ENCODE measurements at regions not wholly inside any gene's neighbourhood (a gene's known extent, or its start where the extent isn't known, plus 50 kb on each side); places are given as distances from the start of the nearest gene placed in this dataset.
A peak's percentile ranks its signal among the peaks of the same experiment; 100 is the strongest.

GRCh38 chr6:160926281-160927276 lies 65.0 kb upstream of the MAP3K4 start:
- peaks cover 0 to 11% (median 10%) of the 10 kb centered on the region in 5 donors for H3K4me1 ChIP-seq (ENCODE audit: control insufficient read depth in 5 of 5, insufficient read depth in 5 of 5, low read length in 5 of 5)
- H3K4me3 ChIP-seq (ENCODE audit: low read depth in 1 of 5, low read length in 5 of 5): no peak overlapping the region
- no peak overlapping the region for H3K27ac ChIP-seq (ENCODE audit: low read depth, low read length)
- no peaks in the 10 kb centered on the region for H3K36me3 ChIP-seq (ENCODE audit: control insufficient read depth in 5 of 5, insufficient read depth in 5 of 5, low read length in 5 of 5)
- H3K9ac ChIP-seq (ENCODE audit: low read length in 5 of 5): no peak overlapping the region
- H3K9me3 ChIP-seq (ENCODE audit: control insufficient read depth in 5 of 5, low read length in 5 of 5): no peaks in the 10 kb centered on the region
- H3K27me3 ChIP-seq (ENCODE audit: control insufficient read depth in 5 of 5, insufficient read depth in 4 of 5, low read length in 5 of 5): peaks cover 0 to 13% (median 5%) of the 10 kb centered on the region in 5 donors

GRCh38 chr6:160927416-160927815 lies 64.2 kb upstream of the MAP3K4 start:
- Histone ChIP-seq H3K27ac (ENCODE audit: low read depth, low read length) (no peak overlapping the region), H3K9me3 (ENCODE audit: control insufficient read depth in 5 of 5, low read length in 5 of 5) (no peaks in the 10 kb centered on the region), H3K36me3 (ENCODE audit: control insufficient read depth in 5 of 5, insufficient read depth in 5 of 5, low read length in 5 of 5) (no peaks in the 10 kb centered on the region), H3K9ac (ENCODE audit: low read length in 5 of 5) (no peak overlapping the region), H3K27me3 (ENCODE audit: control insufficient read depth in 5 of 5, insufficient read depth in 4 of 5, low read length in 5 of 5) (peaks cover 0 to 13% (median 5%) of the 10 kb centered on the region in 5 donors), H3K4me1 (ENCODE audit: control insufficient read depth in 5 of 5, insufficient read depth in 5 of 5, low read length in 5 of 5) (peaks cover 0 to 11% (median 10%) of the 10 kb centered on the region in 5 donors), H3K4me3 (ENCODE audit: low read depth in 1 of 5, low read length in 5 of 5) (no peak overlapping the region)

- Histone ChIP-seq H3K27ac (ENCODE audit: low read depth, low read length) (no peak overlapping the region), H3K4me3 (ENCODE audit: low read depth in 1 of 5, low read length in 5 of 5) (no peak overlapping the region), H3K36me3 (ENCODE audit: control insufficient read depth in 5 of 5, insufficient read depth in 5 of 5, low read length in 5 of 5) (no peaks in the 10 kb centered on the region), H3K9me3 (ENCODE audit: control insufficient read depth in 5 of 5, low read length in 5 of 5) (no peaks in the 10 kb centered on the region), H3K9ac (ENCODE audit: low read length in 5 of 5) (no peak overlapping the region), H3K27me3 (ENCODE audit: control insufficient read depth in 5 of 5, insufficient read depth in 4 of 5, low read length in 5 of 5) (peaks cover 0 to 13% (median 5%) of the 10 kb centered on the region in 5 donors), H3K4me1 (ENCODE audit: control insufficient read depth in 5 of 5, insufficient read depth in 5 of 5, low read length in 5 of 5) (peaks cover 0 to 11% (median 10%) of the 10 kb centered on the region in 5 donors)
Observed at GRCh38 chr6:160929361-160929760, 62.2 kb upstream of the MAP3K4 start.

GRCh38 chr6:160929831-160930230 lies 61.7 kb upstream of the MAP3K4 start:
- H3K36me3 ChIP-seq (ENCODE audit: control insufficient read depth in 5 of 5, insufficient read depth in 5 of 5, low read length in 5 of 5): no peaks in the 10 kb centered on the region
- no peaks in the 10 kb centered on the region for H3K9me3 ChIP-seq (ENCODE audit: control insufficient read depth in 5 of 5, low read length in 5 of 5)
- H3K9ac ChIP-seq (ENCODE audit: low read length in 5 of 5): no peak overlapping the region
- peaks cover 0 to 13% (median 5%) of the 10 kb centered on the region in 5 donors for H3K27me3 ChIP-seq (ENCODE audit: control insufficient read depth in 5 of 5, insufficient read depth in 4 of 5, low read length in 5 of 5)
- no peak overlapping the region for H3K4me3 ChIP-seq (ENCODE audit: low read depth in 1 of 5, low read length in 5 of 5)
- H3K27ac ChIP-seq (ENCODE audit: low read depth, low read length): no peak overlapping the region
- H3K4me1 ChIP-seq (ENCODE audit: control insufficient read depth in 5 of 5, insufficient read depth in 5 of 5, low read length in 5 of 5): peaks cover 0 to 11% (median 10%) of the 10 kb centered on the region in 5 donors

- Histone ChIP-seq H3K27me3 (ENCODE audit: control insufficient read depth in 5 of 5, insufficient read depth in 4 of 5, low read length in 5 of 5) (peaks cover 0 to 10% (median 5%) of the 10 kb centered on the region in 5 donors), H3K4me3 (ENCODE audit: low read depth in 1 of 5, low read length in 5 of 5) (peak overlapping the region in 4 of 5 donors; percentile 53 to 64 (median 58)), H3K9me3 (ENCODE audit: control insufficient read depth in 5 of 5, low read length in 5 of 5) (peaks cover 0 to 2% (median 0%) of the 10 kb centered on the region in 5 donors), H3K4me1 (ENCODE audit: control insufficient read depth in 5 of 5, insufficient read depth in 5 of 5, low read length in 5 of 5) (peaks cover 0 to 11% (median 10%) of the 10 kb centered on the region in 5 donors), H3K36me3 (ENCODE audit: control insufficient read depth in 5 of 5, insufficient read depth in 5 of 5, low read length in 5 of 5) (no peaks in the 10 kb centered on the region), H3K9ac (ENCODE audit: low read length in 5 of 5) (no peak overlapping the region), H3K27ac (ENCODE audit: low read depth, low read length) (no peak overlapping the region)
Observed at GRCh38 chr6:160930547-160931377, 60.8 kb upstream of the MAP3K4 start.

- Histone ChIP-seq H3K9me3 (ENCODE audit: control insufficient read depth in 5 of 5, low read length in 5 of 5) (peaks cover 0 to 2% (median 0%) of the 10 kb centered on the region in 5 donors), H3K27me3 (ENCODE audit: control insufficient read depth in 5 of 5, insufficient read depth in 4 of 5, low read length in 5 of 5) (peaks cover 0 to 10% (median 3%) of the 10 kb centered on the region in 5 donors), H3K36me3 (ENCODE audit: control insufficient read depth in 5 of 5, insufficient read depth in 5 of 5, low read length in 5 of 5) (no peaks in the 10 kb centered on the region), H3K4me1 (ENCODE audit: control insufficient read depth in 5 of 5, insufficient read depth in 5 of 5, low read length in 5 of 5) (peaks cover 0 to 11% (median 10%) of the 10 kb centered on the region in 5 donors), H3K9ac (ENCODE audit: low read length in 5 of 5) (no peak overlapping the region), H3K27ac (ENCODE audit: low read depth, low read length) (no peak overlapping the region), H3K4me3 (ENCODE audit: low read depth in 1 of 5, low read length in 5 of 5) (peak overlapping the region in 3 of 5 donors; percentile 58 to 64 (median 59))
Observed at GRCh38 chr6:160931378-160932310, 59.9 kb upstream of the MAP3K4 start.

GRCh38 chr6:160933256-160933655 lies 58.3 kb upstream of the MAP3K4 start:
- Histone ChIP-seq H3K27ac (ENCODE audit: low read depth, low read length) (no peak overlapping the region), H3K36me3 (ENCODE audit: control insufficient read depth in 5 of 5, insufficient read depth in 5 of 5, low read length in 5 of 5) (no peaks in the 10 kb centered on the region), H3K4me3 (ENCODE audit: low read depth in 1 of 5, low read length in 5 of 5) (no peak overlapping the region), H3K27me3 (ENCODE audit: control insufficient read depth in 5 of 5, insufficient read depth in 4 of 5, low read length in 5 of 5) (peaks cover 0 to 8% (median 0%) of the 10 kb centered on the region in 5 donors), H3K4me1 (ENCODE audit: control insufficient read depth in 5 of 5, insufficient read depth in 5 of 5, low read length in 5 of 5) (peaks cover 0 to 11% (median 10%) of the 10 kb centered on the region in 5 donors), H3K9me3 (ENCODE audit: control insufficient read depth in 5 of 5, low read length in 5 of 5) (peaks cover 0 to 2% (median 0%) of the 10 kb centered on the region in 5 donors), H3K9ac (ENCODE audit: low read length in 5 of 5) (no peak overlapping the region)

- Histone ChIP-seq H3K4me3 (ENCODE audit: low read depth in 1 of 5, low read length in 5 of 5) (no peak overlapping the region), H3K36me3 (ENCODE audit: control insufficient read depth in 5 of 5, insufficient read depth in 5 of 5, low read length in 5 of 5) (no peaks in the 10 kb centered on the region), H3K27ac (ENCODE audit: low read depth, low read length) (no peak overlapping the region), H3K27me3 (ENCODE audit: control insufficient read depth in 5 of 5, insufficient read depth in 4 of 5, low read length in 5 of 5) (peaks cover 0 to 8% (median 0%) of the 10 kb centered on the region in 5 donors), H3K9me3 (ENCODE audit: control insufficient read depth in 5 of 5, low read length in 5 of 5) (peaks cover 0 to 2% (median 0%) of the 10 kb centered on the region in 5 donors), H3K4me1 (ENCODE audit: control insufficient read depth in 5 of 5, insufficient read depth in 5 of 5, low read length in 5 of 5) (peaks cover 0 to 11% (median 10%) of the 10 kb centered on the region in 5 donors), H3K9ac (ENCODE audit: low read length in 5 of 5) (no peak overlapping the region)
Observed at GRCh38 chr6:160934157-160934556, 57.4 kb upstream of the MAP3K4 start.

GRCh38 chr6:160940197-160940596 lies 51.4 kb upstream of the MAP3K4 start:
- Histone ChIP-seq H3K27ac (ENCODE audit: low read depth, low read length) (no peak overlapping the region), H3K36me3 (ENCODE audit: control insufficient read depth in 5 of 5, insufficient read depth in 5 of 5, low read length in 5 of 5) (no peaks in the 10 kb centered on the region), H3K4me3 (ENCODE audit: low read depth in 1 of 5, low read length in 5 of 5) (no peak overlapping the region), H3K9ac (ENCODE audit: low read length in 5 of 5) (no peak overlapping the region), H3K9me3 (ENCODE audit: control insufficient read depth in 5 of 5, low read length in 5 of 5) (peaks cover 0 to 2% (median 0%) of the 10 kb centered on the region in 5 donors), H3K27me3 (ENCODE audit: control insufficient read depth in 5 of 5, insufficient read depth in 4 of 5, low read length in 5 of 5) (peaks cover 1 to 9% (median 7%) of the 10 kb centered on the region in 5 donors), H3K4me1 (ENCODE audit: control insufficient read depth in 5 of 5, insufficient read depth in 5 of 5, low read length in 5 of 5) (no peaks in the 10 kb centered on the region)
